NOMO-1 treated with DMSO at 0.1 percent for 48 hours (cell line): ENCODE measurements at regions not wholly inside any gene's neighbourhood (a gene's known extent, or its start where the extent isn't known, plus 50 kb on each side); places are given as distances from the start of the nearest gene placed in this dataset.

ENCODE experiments used
- DNase-seq: peaks from one replicate; lab custom pipeline; 2025; ENCODE audit not compliant: unreplicated experiment; lab: John Stamatoyannopoulos, UW

DNA sequence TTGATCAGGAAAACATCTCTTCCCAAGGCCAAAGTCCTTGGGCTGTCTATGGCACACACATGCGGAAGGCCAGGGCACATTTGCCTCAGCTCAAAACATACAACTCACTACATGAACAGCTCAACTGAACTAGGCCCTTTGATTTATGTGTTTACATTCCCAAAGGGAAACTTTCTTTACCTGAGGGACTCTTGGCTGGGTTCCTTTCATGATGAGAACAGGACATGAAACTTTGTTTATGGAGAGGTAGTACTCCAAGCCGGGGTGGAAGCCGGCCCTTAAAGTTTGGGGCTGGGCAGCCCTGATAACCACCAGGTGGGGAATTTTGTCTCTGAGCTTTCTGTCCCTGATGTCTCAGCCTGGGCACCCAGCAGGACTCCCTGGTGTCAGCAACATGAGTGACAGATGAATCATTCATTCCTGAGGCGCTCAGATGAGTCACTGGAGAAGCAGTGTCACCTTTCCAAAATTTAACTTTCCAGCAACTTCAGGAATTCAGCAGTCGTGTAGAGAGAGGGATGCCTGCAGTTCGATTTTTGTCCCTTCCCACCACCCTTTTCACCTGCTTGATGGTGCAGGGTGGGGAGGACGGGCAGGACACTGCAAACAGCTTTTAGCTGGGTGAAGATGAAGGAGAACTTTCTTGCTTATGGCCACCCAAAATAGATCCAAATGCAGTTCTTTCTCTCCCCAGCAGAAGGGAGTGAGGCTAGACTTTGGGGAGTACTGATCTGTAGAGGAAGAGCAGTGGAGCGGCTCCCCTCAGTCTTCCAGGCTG is 331.6 kb downstream of the DYSF start:
- DNase-seq, result no peak

DNA sequence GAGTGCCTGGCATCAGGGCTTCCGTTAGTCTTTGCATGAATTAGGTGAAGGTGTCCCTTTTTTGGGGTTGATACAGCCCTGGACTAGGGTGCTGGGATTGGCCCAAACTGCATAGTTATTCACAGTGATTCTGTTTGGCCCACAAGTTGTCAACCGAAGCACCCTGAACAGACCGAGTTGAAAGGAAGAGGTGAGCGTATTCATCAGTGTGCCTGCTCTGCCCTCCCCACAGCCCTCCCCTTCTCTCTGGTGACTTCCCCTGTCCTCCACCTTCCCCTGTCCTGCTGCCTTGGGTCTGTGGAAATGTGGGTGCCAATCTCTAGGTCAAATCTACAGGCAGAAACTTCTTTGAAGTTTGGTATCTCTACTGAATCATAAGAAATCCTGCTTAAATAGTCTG is 330.5 kb downstream of the DYSF start:
- DNase-seq, result no peak

DNA sequence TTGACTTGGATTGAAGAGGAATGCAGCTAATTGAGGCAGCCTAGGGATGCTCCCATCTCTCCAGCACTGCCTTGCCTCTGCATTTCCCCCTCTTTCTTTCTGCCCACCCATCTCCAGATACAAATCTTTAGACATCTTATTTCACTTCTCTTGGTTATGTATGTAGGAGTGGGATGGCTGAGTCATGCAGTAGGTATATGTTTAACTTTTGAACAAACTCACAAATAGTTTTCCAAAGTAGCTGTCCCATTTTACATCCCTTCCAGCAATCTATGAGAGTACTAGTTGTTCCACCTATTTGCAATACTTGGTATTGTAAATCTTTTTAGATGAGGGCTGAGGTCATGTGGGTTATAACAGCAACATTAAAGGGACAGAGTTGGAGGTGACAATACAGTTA is 329.9 kb downstream of the DYSF start:
- DNase-seq, result no peak

DNA sequence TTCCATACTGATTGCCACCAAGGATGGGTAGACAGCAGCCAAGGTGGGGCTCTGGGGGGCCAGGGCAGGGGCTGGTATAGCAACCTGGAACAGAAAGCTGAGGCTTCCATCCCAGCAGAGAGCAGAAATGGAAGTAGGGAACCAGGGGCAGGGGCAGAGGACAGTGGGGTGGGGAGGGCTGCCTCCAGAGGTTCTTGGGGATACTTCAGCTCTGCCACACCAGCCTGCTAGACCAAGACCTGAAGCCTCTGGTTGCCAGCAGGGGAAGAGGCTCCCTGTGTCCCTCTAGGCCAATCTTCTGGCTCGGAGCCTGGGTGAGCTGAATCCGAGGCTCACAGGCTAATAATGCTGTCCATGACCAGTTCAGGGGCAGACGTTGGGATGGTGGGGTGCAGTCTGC is 329.0 kb downstream of the DYSF start:
- DNase-seq, result no peak

DNA sequence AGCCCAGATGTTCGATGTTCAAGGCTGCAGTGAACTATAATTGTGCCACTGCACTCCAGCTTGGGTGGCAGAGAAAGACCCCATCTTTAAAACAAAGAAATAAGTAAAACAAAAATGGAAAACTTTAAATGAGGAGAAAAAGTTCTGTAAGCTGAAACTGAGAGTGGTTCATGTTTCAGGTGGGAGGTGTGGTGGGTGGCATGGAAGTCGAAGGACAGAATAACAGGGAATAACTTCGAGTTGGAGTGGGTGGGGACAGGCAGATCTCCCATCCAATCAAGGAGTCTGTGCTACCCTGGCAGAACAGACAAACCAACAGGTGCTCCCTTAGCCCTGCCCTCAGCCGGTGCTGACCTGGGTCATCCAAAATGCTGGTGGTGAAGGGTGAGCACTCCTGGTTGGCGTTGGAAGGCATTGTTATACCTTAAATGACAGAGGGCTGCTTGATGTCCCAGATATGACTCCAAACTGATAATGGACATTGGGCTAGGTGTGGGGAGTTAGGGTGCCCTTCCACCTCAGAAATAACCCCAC is 328.4 kb downstream of the DYSF start:
- DNase-seq, result no peak

DNA sequence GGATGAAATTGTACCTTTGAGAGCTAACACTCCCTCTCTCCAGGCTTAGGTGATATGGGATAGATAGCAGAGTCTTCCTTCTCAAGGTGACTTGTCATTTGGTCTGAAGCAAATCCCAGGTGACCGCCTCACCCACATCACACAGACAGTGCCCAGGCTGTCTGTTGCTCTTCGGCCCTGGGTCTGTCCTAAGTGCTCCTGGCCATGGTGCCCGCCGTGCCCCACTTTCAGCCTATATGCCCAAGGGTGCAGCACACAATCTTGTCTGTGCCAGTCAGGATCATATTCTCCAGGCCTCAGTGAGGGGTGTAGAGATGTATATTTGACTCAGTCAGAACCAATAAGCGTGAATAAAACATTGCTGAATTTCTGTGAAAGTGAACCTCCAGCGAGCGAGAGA is 326.8 kb downstream of the DYSF start:
- DNase-seq, result no peak

DNA sequence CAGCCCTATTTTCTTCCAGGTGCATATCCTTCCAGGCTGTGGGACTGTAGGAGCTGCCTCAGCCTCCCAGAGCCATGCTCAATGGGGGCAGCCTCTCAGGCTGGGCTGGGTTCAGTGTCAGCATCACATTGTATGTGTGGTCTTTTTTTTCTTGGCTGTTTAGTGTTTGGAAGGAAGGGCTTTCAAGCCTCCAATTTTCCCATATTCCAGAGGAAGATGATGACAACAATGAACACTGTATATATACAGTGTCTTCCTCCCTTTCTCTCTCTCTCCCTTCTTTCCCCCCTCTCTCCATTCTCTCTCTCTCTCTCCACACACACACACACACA is 326.4 kb downstream of the DYSF start:
- no peak for DNase-seq

DNA sequence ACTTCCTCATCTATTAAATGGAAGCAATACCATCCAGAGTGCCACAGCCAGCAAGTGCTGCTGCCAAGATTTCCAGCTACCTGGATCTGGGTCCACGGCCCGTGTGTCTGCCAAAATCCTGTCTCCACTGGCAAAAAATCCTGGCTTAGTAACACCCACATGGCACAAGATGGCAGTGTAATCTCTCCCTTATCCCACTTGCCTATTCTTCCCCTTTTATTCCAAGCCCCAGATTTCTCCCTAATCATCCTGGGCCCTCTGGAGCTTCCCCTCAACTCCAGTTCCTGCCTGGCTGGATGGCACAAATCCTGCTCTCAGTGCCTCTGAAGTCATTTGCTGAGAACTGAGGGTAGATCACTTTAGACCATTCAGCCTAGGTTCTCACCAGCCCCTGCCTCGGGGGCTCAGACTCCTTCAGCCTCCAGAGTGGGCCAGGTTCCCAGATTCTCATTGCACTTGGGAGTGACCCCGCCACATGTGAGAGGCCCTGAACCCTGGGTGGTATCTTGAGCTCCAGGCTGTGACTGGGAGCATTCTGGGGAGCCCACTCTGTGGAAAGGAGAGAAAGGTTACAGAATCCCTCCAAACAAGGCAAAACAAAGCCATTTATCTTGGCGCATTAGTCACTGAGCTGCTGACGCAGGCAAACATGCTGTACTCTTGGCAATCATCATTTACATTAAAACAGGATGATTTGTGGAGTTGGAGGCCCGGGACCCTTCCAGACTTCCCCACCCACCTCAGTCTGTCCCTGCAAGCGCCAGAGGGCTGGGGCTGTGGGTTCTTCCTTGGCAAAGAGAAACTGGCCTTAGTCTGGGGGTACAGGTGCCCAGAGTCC is 325.8 kb downstream of the DYSF start:
- no peak for DNase-seq

DNA sequence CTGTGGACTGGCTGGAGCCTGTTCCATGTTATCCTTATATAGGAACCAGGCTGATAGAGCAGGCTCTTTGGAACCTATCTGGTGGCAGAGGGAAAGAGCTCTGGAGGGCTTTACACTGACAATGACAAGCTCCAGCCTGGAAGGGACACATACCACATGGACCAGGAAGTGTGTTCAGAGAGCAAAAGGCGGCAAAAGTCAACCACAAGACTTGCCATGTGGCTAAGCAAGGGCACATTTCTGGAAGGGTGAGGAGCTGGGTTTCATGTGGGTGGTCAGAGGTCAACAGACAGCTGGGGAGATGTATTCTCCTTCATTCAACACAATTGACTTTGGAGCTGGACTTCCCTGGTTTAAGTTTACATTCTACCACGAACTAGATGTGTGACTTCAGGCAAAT is 325.2 kb downstream of the DYSF start:
- no peak for DNase-seq

DNA sequence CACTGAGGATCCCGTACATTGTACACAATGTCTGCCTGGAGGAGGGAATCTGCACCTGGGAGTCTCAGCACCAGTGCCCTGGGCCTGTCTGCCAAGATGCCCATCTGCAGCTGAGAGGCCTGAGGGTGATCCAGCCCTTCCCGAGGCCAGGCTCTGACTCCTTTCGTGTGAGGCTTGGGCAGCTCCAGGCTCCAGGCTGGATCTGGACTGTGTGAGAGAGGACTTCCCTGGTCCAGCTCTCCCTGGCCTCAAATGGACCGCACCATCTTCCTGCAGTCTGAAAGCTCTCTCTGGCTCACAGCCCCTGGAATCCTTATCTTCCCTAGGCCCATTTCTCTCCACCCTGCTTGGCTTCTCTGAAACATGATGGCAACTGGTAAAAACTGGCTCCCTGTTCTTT is 324.6 kb downstream of the DYSF start:
- no peak for DNase-seq

DNA sequence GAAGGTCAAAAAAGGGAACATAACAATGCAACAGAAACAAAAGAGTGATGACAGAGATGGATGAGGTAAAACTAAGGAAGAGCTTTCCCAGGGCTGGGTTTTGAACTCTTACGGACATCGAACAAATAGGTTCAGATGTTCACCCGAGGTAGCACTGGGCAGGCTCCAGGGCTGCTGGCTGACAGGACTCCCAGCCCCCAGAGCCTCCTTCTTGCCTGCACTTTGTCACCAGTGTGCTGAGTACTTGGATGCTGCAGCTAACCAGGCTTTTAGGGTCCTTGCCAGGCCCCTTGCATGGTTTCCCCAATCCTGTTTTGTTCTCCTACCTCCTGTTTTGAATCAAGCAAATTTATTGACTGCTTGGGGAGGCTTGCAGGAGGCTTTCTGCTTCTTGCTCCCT is 322.9 kb downstream of the DYSF start:
- no peak for DNase-seq

DNA sequence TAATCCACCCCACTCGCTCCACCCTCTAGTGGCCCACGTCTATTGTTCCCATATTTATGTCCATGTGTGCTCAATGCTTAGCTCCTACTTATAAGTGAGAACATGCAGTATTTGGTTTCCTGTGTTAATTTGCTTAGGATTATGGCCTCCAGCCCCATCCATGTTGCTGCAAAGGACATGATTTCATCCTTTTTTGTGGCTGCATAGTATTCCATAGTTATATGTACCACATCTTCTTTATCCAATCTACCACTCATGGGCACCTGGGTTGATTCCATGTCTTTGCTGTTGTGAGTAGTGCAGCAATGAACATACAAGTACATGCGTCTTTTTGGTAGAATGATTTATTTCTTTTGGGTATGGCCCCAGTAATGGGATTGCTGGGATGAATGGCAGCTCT is 319.9 kb downstream of the DYSF start:
- no peak for DNase-seq

DNA sequence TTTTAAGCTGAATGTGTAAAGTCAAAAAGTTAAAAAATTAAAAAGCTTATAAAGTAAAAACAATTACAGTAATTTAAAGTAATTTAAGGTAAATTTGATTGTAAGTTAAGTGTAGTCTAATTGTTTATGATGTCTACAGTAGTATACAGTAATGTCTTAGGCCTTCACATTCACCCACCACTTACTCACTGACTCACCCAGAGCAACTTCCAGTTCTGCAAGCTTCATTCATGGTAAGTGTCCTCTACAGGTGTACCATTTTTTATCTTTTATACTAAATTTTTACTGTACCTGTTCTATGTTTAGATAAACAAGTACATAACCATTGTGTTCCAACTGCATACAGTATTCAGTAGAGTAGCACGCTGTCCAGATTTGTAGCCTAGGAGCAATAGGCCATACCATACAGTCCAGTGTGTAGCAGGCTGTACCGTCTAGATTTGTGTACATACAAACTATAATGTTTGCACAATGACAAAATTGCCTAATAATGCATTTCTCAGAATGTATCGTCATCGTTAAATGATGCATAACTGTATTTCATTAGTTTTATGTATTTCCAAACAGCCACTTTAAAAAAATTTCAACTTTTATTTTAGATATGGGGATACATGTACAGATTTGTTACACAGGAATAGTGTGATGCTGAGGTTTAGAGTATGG is 319.3 kb downstream of the DYSF start:
- no peak for DNase-seq

DNA sequence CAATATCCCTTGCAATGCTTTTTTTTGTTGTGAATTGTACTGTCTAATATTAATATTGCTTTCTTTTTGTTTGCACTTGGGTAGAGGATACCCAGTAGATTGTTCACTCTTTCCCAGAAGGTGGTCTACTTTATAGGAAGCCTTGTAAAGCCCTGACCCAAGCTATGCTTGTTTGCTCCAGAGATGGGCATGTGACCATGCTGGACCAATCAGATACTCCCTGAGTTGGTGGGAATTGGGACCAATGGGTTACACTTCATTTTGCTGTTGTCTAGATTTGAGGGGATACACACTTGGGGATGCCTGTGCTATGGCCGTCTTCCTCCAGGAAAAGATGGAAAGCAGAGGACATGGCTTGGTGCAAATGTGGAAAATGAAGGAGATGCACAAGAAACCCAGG is 314.3 kb downstream of the DYSF start:
- DNase-seq, result no peak

DNA sequence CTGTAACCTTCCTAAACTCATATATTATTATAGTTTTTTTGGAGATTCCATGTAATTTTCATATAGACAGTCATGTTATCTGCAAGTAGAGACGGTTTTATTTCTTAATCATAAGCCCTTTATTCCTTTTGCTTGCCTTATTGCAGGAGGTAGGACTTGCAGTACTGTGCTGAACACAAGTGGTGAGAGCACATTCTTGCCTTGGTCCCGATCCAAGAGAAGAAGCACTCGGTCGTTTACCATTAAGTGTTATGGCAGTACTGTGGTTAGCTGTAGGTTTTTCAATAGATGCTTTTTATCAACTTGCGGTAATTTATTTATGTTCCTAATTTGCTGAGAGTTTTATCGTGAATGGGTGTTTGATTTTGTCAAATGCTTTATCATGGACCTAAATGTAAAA is 305.7 kb downstream of the DYSF start:
- DNase-seq, result no peak

DNA sequence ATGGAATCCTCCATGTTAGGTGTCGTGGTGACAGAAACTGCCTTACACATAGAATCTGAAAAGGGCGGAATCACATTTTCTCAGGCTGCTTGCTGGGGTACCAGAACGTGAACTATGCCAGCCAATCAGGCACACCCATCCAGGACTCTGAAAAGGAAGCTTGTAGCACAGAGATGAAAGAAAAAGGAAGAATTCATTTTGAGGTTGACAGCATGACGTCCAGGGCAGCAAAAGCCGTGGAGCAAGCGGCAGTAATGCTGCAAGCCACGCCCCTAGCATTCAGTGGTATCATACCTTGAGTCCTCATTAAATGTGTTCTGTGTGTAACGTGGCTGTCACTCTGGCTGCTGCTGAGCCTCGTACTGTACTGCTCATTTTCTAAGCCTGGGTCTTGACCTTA is 304.0 kb downstream of the DYSF start:
- DNase-seq, result no peak

DNA sequence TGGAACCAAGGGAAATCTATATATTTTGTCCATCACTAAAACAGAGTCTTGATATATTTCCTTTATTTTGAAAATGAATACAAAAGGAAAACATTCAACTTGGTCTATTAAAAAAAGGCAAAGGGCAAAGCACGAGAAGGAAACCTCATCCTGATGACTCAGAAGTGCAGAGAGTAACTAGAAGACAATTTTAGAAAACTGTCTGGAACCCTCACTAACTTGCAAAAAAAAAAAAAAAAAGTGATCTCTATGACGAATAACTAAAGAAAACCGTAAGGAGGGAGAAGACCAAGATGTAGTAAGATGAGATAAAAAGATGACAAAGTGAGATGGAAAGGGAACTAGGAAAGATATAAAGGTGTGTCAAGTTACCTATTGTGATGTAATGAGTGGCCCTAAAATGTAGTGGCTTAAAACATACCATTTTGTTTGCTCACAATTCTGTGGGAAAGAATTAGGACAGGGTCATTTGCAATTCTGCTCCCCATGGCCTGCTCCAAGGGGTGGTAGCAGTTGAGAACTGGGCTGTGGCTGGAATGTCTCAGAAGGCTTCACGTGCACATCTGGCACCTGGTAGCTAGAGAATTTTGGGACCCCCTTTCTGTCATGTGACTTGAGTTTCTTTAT is 303.0 kb downstream of the DYSF start:
- DNase-seq, result no peak

DNA sequence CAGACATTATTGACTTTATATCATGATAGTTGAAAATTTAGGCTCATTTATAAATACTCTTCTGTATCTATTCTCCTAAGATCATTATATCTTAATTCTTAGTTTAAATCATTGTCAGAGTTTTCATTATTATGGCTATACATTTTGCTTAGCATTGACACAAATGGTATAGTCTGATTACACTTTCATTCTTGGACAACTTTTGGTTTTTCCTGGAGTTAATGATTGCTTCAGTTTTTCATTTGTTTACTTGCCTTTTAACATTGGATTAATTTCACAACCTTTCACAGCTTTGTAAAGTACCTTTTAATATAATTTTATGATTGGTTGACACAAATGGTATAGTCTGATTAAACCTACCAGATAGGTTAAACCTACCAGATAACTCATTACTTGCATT is 298.2 kb downstream of the DYSF start:
- DNase-seq, result no peak

DNA sequence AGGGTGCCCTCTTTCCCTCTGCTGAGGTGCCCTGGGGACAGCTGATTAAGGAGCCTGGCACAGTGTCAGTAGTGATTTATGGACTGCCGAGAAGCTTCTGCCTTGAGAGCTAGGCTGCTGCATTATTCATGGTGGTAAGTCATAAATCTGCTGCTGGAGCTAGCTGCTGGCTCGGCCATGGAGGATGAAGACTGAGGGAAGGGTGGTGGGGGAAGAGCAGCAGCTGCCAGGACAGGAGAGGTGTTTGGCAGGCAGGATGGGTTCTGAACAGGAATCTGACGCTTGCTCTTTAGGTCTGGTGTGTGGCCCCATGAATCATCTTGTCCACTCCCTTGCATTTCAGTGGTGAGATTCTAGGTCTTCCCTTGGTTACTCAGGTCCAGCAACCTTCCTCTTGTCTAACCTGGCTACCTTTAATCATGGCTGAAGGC is 296.3 kb downstream of the DYSF start:
- DNase-seq, result no peak

DNA sequence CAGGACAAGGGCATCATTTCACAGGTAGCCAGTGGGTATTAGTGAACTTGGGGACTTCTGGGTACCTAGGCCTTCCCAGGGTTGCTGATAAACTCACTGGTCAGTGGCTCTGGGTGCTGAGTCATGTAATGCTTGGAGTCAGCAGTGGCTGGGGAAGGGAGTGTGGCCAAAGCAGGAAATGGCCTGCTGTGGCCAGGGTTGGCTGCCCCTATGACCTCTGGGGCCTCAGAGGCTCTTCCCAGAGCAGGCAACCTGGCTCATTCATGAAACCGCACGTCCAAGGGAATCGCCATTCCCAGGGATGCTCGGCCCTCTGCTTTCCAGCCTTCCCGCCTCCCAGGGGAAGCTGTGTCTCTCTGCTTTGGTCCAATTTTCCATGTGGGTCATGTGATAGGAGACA is 294.9 kb downstream of the DYSF start:
- no peak for DNase-seq

DNA sequence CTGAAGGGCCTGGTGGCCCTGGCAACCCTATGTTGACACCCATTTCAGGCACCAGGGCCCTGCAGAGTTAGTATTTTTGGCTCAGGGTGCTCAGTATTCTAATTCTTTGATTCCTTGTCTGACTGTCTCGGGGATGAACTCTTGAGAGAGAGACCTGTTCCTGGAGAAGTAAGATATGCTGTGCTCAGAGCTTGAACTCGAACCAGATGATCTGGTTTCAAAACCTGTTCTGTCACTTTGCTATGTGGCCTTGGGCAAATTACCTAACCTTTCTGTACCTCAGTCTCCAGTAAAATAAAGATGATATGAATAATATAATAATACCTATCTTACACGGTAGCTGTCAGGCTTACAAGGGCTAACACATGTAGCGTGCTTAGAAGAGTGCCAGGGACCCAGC is 294.2 kb downstream of the DYSF start:
- no peak for DNase-seq
